ENCODE measurements at regions not wholly inside any gene's neighbourhood (a gene's known extent, or its start where the extent isn't known, plus 50 kb on each side); places are given as distances from the start of the nearest gene placed in this dataset.

DNA sequence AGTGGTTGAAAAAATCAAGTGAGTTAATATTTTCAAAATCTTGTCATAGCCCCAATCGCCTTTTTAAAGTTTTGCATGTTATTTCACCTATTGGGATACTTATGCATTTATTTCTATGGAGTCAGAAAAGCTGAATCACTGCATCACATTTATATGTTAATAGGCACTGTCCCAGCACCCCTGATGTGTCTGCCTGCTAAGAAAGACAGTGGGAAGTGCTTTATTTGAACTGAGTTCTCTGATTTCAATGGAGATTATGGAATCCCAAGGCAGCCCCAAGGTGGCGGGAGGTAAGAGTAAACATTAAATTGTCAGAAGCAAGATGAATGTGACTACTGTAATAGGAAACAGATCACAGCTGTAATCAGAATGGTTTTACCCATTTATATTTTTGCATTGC is 2225.7 kb downstream of the NCAM2 start:
- no peaks in the 10 kb centered on the region for H3F3A ChIP-seq (ENCODE audit: low read depth)
- H3K9me3 ChIP-seq (ENCODE audit: insufficient read depth, low read depth, low read length) = no peaks in the 10 kb centered on the region
- H3K27me3 ChIP-seq (ENCODE audit: insufficient read depth, low read length, poor library complexity, severe bottlenecking) = no peaks in the 10 kb centered on the region
- no peaks in the 10 kb centered on the region for H3K79me2 ChIP-seq (ENCODE audit: insufficient read depth, low read length)
- no peaks in the 10 kb centered on the region for H3K4me1 ChIP-seq (ENCODE audit: insufficient read depth, low read length, poor library complexity, severe bottlenecking)
- H3K9ac ChIP-seq (ENCODE audit: low read depth, low read length, poor library complexity, severe bottlenecking) = no peak overlapping the region
- H3K4me3 ChIP-seq (ENCODE audit: low read length, poor library complexity, severe bottlenecking) = no peak overlapping the region
- H3K9me2 ChIP-seq (replicated peaks; ENCODE audit: low read depth, low read length) = no peaks in the 10 kb centered on the region
- no peaks in the 10 kb centered on the region for H4K20me1 ChIP-seq (ENCODE audit: insufficient read depth, low read length, poor library complexity, severe bottlenecking)
- no peak for TF ChIP-seq EZH2phosphoT487 (IDR thresholded peaks at IDR 0.05; ENCODE audit: borderline replicate concordance)
- TF ChIP-seq, protein P1, sequence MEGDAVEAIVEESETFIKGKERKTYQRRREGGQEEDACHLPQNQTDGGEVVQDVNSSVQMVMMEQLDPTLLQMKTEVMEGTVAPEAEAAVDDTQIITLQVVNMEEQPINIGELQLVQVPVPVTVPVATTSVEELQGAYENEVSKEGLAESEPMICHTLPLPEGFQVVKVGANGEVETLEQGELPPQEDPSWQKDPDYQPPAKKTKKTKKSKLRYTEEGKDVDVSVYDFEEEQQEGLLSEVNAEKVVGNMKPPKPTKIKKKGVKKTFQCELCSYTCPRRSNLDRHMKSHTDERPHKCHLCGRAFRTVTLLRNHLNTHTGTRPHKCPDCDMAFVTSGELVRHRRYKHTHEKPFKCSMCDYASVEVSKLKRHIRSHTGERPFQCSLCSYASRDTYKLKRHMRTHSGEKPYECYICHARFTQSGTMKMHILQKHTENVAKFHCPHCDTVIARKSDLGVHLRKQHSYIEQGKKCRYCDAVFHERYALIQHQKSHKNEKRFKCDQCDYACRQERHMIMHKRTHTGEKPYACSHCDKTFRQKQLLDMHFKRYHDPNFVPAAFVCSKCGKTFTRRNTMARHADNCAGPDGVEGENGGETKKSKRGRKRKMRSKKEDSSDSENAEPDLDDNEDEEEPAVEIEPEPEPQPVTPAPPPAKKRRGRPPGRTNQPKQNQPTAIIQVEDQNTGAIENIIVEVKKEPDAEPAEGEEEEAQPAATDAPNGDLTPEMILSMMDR (conservative IDR thresholded peaks at IDR 0.05; ENCODE audit: low read length) = no peak
- H3K36me3 ChIP-seq (ENCODE audit: insufficient read depth, low read length) = no peaks in the 10 kb centered on the region
- no peak overlapping the region for H3K4me2 ChIP-seq (ENCODE audit: low read depth, low read length, poor library complexity, severe bottlenecking)
- no peak overlapping the region for H2AFZ ChIP-seq (ENCODE audit: low read length)

DNA sequence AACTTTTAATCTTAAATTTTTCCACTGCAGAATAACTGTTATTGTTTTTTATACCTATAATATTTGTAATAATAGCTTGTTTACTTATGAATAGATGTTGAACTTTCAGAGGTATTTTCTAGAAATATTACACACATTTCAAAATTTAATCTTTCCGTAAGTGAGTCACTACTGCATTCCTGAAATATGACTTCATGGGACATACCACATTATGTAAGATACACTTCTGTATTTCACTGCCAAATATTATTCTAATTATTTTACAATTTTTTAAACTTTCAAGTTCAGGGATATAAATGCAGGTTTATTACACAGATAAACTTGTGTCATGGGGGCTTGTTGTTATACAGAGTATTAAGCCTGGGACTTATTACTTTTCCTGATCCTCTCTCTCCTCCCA is 2220.5 kb downstream of the NCAM2 start:
- H3K4me1 ChIP-seq (ENCODE audit: insufficient read depth, low read length, poor library complexity, severe bottlenecking) = no peaks in the 10 kb centered on the region
- no peaks in the 10 kb centered on the region for H3K27me3 ChIP-seq (ENCODE audit: insufficient read depth, low read length, poor library complexity, severe bottlenecking)
- H3F3A ChIP-seq (ENCODE audit: low read depth) = no peaks in the 10 kb centered on the region
- H3K4me2 ChIP-seq (ENCODE audit: low read depth, low read length, poor library complexity, severe bottlenecking) = no peak overlapping the region
- no peaks in the 10 kb centered on the region for H3K9me2 ChIP-seq (replicated peaks; ENCODE audit: low read depth, low read length)
- no peak for TF ChIP-seq EZH2phosphoT487 (IDR thresholded peaks at IDR 0.05; ENCODE audit: borderline replicate concordance)
- TF ChIP-seq, protein P1 (conservative IDR thresholded peaks at IDR 0.05; ENCODE audit: low read length) = no peak
- no peaks in the 10 kb centered on the region for H3K79me2 ChIP-seq (ENCODE audit: insufficient read depth, low read length)
- H4K20me1 ChIP-seq (ENCODE audit: insufficient read depth, low read length, poor library complexity, severe bottlenecking) = no peaks in the 10 kb centered on the region
- no peak overlapping the region for H2AFZ ChIP-seq (ENCODE audit: low read length)
- H3K9ac ChIP-seq (ENCODE audit: low read depth, low read length, poor library complexity, severe bottlenecking) = no peak overlapping the region
- no peaks in the 10 kb centered on the region for H3K9me3 ChIP-seq (ENCODE audit: insufficient read depth, low read depth, low read length)
- no peaks in the 10 kb centered on the region for H3K36me3 ChIP-seq (ENCODE audit: insufficient read depth, low read length)
- no peak overlapping the region for H3K4me3 ChIP-seq (ENCODE audit: low read length, poor library complexity, severe bottlenecking)

DNA sequence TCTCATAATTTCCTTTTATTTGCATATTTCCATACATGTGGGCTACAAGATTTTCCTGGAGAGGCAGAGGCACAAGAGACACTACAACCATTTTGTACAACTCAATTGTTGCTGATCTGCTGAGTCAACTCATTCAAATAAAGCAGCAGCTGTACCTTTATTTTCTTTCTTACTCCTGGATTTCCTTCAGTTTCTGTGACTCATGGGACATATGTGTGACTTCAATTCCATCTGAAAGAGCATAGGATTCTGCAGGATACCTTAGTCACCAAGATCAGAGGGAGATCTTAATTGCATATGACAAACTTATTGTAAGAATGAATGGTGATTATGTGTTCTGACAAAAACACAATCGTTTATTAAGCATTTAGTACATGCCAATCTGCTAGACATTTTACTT is 2219.4 kb downstream of the NCAM2 start:
- Histone ChIP-seq H3K4me3 (ENCODE audit: low read length, poor library complexity, severe bottlenecking) (no peak overlapping the region), H3K9me3 (ENCODE audit: insufficient read depth, low read depth, low read length) (no peaks in the 10 kb centered on the region; the same call in 1 of the 2 replicates), H3K9ac (ENCODE audit: low read depth, low read length, poor library complexity, severe bottlenecking) (no peak overlapping the region), H3K9me2 (replicated peaks; ENCODE audit: low read depth, low read length) (no peaks in the 10 kb centered on the region), H2AFZ (ENCODE audit: low read length) (no peak overlapping the region), H3F3A (ENCODE audit: low read depth) (no peaks in the 10 kb centered on the region), H3K36me3 (ENCODE audit: insufficient read depth, low read length) (no peaks in the 10 kb centered on the region), H4K20me1 (ENCODE audit: insufficient read depth, low read length, poor library complexity, severe bottlenecking) (no peaks in the 10 kb centered on the region), H3K4me1 (ENCODE audit: insufficient read depth, low read length, poor library complexity, severe bottlenecking) (no peaks in the 10 kb centered on the region), H3K79me2 (ENCODE audit: insufficient read depth, low read length) (no peaks in the 10 kb centered on the region), H3K27me3 (ENCODE audit: insufficient read depth, low read length, poor library complexity, severe bottlenecking) (no peaks in the 10 kb centered on the region), H3K4me2 (ENCODE audit: low read depth, low read length, poor library complexity, severe bottlenecking) (no peak overlapping the region)
- no peak for TF ChIP-seq EZH2phosphoT487 (IDR thresholded peaks at IDR 0.05; ENCODE audit: borderline replicate concordance)
- TF ChIP-seq, protein P1 (conservative IDR thresholded peaks at IDR 0.05; ENCODE audit: low read length) = no peak

Measured in Loucy (cell line).